Nephron progenitor cell (in vitro differentiated cells): ENCODE measurements at regions not wholly inside any gene's neighbourhood (a gene's known extent, or its start where the extent isn't known, plus 50 kb on each side); places are given as distances from the start of the nearest gene placed in this dataset.

ENCODE experiments used
- DNase-seq: peaks from one replicate; pipeline ENCODE4 v3.0.0; 2021
- H3K27ac Mint-ChIP-seq: 2 replicates; pipeline ENCODE4 v1.8.0; 2021; ENCODE audit warnings: mild to moderate bottlenecking, moderate library complexity, mixed read lengths
- H3K27me3 Mint-ChIP-seq: 2 replicates; pipeline ENCODE4 v1.8.0; 2021; ENCODE audit warnings: mild to moderate bottlenecking, low read depth, mixed read lengths; ENCODE audit not compliant: poor library complexity
- H3K36me3 Mint-ChIP-seq: 2 replicates; pipeline ENCODE4 v1.8.0; 2021; ENCODE audit warnings: low read depth, mixed read lengths
- H3K4me1 Mint-ChIP-seq: 2 replicates; pipeline ENCODE4 v1.8.0; 2021; ENCODE audit warnings: mixed read lengths
- H3K4me3 Mint-ChIP-seq: 2 replicates; pipeline ENCODE4 v1.8.0; 2021; ENCODE audit warnings: mild to moderate bottlenecking, moderate library complexity, mixed read lengths
- H3K9me3 Mint-ChIP-seq: 2 replicates; pipeline ENCODE4 v1.8.0; 2021; ENCODE audit warnings: mild to moderate bottlenecking, moderate library complexity, mixed read lengths
- CTCF ChIP-seq: fragments of 200-600 bp; sonication (generic); IDR thresholded peaks from 2 replicates; pipeline ENCODE4 v1.5.0; 2021; ENCODE audit warnings: antibody characterized with exemption

DNA sequence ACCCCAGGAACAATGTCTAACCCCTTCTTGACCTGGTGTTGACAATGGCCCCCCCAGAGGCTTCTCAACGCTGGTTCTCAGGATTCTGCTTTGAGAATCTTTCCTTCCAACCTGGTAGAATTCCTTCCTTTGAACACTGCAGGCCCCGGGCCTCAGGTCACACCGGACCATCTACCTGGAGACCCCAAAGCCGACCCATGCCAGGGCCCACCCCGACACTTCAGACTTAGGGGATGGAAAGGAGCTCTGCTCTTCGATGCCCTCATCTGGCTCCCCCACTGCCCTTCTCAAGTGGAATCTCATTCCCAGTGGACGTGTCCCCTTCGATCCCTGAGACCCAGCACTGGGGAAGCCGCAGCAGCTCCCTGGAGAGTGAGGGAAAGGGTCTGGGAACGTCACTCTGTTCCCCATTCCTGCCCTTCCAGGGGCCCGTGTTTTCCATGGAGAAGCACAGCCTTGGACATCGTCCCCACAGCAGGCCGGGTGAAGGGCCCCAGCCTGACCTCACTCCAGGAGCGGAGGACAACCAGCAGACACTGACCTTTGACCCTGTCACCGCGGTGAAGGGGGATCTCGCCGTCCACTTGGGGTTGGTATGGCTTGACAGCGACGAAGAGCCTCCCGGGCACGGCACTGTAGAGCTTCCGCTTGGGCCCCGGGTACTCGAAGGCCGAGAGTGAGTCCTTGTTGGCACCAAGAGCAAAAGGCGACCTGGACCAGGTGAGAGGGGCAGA is 408.3 kb downstream of the CTTN start:
- DNase-seq, result no peak
- Mint-ChIP-seq H3K4me1 (peaks cover 5% of the 10 kb centered on the region), H3K9me3 (no peaks in the 10 kb centered on the region), H3K36me3 (no peaks in the 10 kb centered on the region), H3K27ac (no peak overlapping the region), H3K27me3 (peaks cover 12% of the 10 kb centered on the region), H3K4me3 (no peak overlapping the region)
- no peak for TF ChIP-seq CTCF

- Mint-ChIP-seq H3K27ac (no peak overlapping the region), H3K4me3 (no peak overlapping the region), H3K36me3 (no peaks in the 10 kb centered on the region), H3K4me1 (peaks cover 5% of the 10 kb centered on the region), H3K9me3 (no peaks in the 10 kb centered on the region), H3K27me3 (peaks cover 14% of the 10 kb centered on the region)
- DNase-seq, result no peak
- no peak for TF ChIP-seq CTCF
These were observed 408.8 kb downstream of the CTTN start for GRCh38 chr11:70807195-70807543.

- Mint-ChIP-seq H3K4me1 (no peaks in the 10 kb centered on the region), H3K36me3 (no peaks in the 10 kb centered on the region), H3K9me3 (no peaks in the 10 kb centered on the region), H3K27ac (no peak overlapping the region), H3K4me3 (no peak overlapping the region), H3K27me3 (peaks cover 19% of the 10 kb centered on the region)
- no peak for DNase-seq
- no peak for TF ChIP-seq CTCF
These were observed 410.5 kb downstream of the CTTN start for GRCh38 chr11:70808686-70809375.

- Mint-ChIP-seq H3K4me3 (no peak overlapping the region), H3K27ac (no peak overlapping the region), H3K36me3 (no peaks in the 10 kb centered on the region), H3K9me3 (no peaks in the 10 kb centered on the region), H3K27me3 (peaks cover 23% of the 10 kb centered on the region), H3K4me1 (no peaks in the 10 kb centered on the region)
- TF ChIP-seq CTCF, result no peak
- DNase-seq, result no peak
These were observed 411.8 kb downstream of the CTTN start for GRCh38 chr11:70810133-70810532.

- H3K27me3 Mint-ChIP-seq, result peaks cover 21% of the 10 kb centered on the region
- H3K36me3 Mint-ChIP-seq, result no peaks in the 10 kb centered on the region
- TF ChIP-seq CTCF, result no peak
- H3K27ac Mint-ChIP-seq, result no peak overlapping the region
- no peak overlapping the region for H3K4me3 Mint-ChIP-seq
- no peaks in the 10 kb centered on the region for H3K9me3 Mint-ChIP-seq
- no peaks in the 10 kb centered on the region for H3K4me1 Mint-ChIP-seq
- no peak for DNase-seq
These were observed 412.4 kb downstream of the CTTN start for GRCh38 chr11:70810681-70811080.

GRCh38 chr11:70811483-70811882 is 413.2 kb downstream of the CTTN start:
- H3K27ac Mint-ChIP-seq, result no peak overlapping the region
- H3K4me3 Mint-ChIP-seq, result no peak overlapping the region
- DNase-seq, result no peak
- H3K27me3 Mint-ChIP-seq, result peaks cover 21% of the 10 kb centered on the region
- no peaks in the 10 kb centered on the region for H3K4me1 Mint-ChIP-seq
- no peaks in the 10 kb centered on the region for H3K9me3 Mint-ChIP-seq
- no peak for TF ChIP-seq CTCF
- H3K36me3 Mint-ChIP-seq, result no peaks in the 10 kb centered on the region
